HepG2 (cell line): ENCODE measurements at regions not wholly inside any gene's neighbourhood (a gene's known extent, or its start where the extent isn't known, plus 50 kb on each side); places are given as distances from the start of the nearest gene placed in this dataset.

Source experiments
- ARID4A ChIP-seq: sonication (generic); formaldehyde crosslinking; IDR thresholded peaks from 2 replicates; pipeline ENCODE4 v1.5.0; 2020; ENCODE audit warnings: mild to moderate bottlenecking, missing genetic modification reagents, borderline replicate concordance
- BCLAF1 ChIP-seq: fragments of 450-650 bp; IDR thresholded peaks from 2 replicates; pipeline ENCODE4 v1.6.1; 2017; ENCODE audit warnings: mild to moderate bottlenecking
- DZIP1 ChIP-seq: sonication (generic); formaldehyde crosslinking; IDR thresholded peaks from 2 replicates; pipeline ENCODE4 v1.5.0; 2020; ENCODE audit warnings: mild to moderate bottlenecking, missing genetic modification reagents
- HOMEZ ChIP-seq: IDR thresholded peaks from 2 replicates; pipeline ENCODE4 v1.6.1; 2016; ENCODE audit warnings: low read depth
- STAG1 ChIP-seq: sonication (generic); formaldehyde crosslinking; IDR thresholded peaks from 2 replicates; pipeline ENCODE4 v1.4.0; 2020; ENCODE audit warnings: missing genetic modification reagents
- THAP11 ChIP-seq: IDR thresholded peaks from 2 replicates; pipeline ENCODE4 v1.6.1; 2016; ENCODE audit warnings: missing biosample characterization, missing genetic modification reagents

GRCh38 chr6:169890049-169890448 lies 138.6 kb downstream of the ERMARD start (continued):
- TF ChIP-seq DZIP1 (CRISPR knock-in tag) (no peak), ARID4A (CRISPR knock-in tag) (no peak), BCLAF1 (no peak), THAP11 (CRISPR knock-in tag) (no peak), STAG1 (CRISPR knock-in tag) (no peak), HOMEZ (no peak)
